Skeletal muscle tissue (tissue), 3 donors: ENCODE measurements at regions not wholly inside any gene's neighbourhood (a gene's known extent, or its start where the extent isn't known, plus 50 kb on each side); places are given as distances from the start of the nearest gene placed in this dataset.

Experiments
- H3K27ac ChIP-seq: one replicate; pipeline ENCODE4 v1.7.0; 2013; ENCODE audit warnings: mild to moderate bottlenecking, low read depth, low read length, inconsistent platforms
- H3K27me3 ChIP-seq, 3 donors: one replicate each; pipeline ENCODE4 v1.7.0; 2013; ENCODE audit warnings: low read length in 3 of 3; ENCODE audit not compliant: control insufficient read depth in 3 of 3, insufficient read depth in 3 of 3
- H3K36me3 ChIP-seq, 3 donors: one replicate each; pipeline ENCODE4 v1.7.0; 2013; ENCODE audit warnings: low read length in 3 of 3; ENCODE audit not compliant: control insufficient read depth in 3 of 3, insufficient read depth in 3 of 3
- H3K4me1 ChIP-seq, 3 donors: one replicate each; pipeline ENCODE4 v1.7.0; 2013; ENCODE audit warnings: low read length in 3 of 3, mild to moderate bottlenecking in 3 of 3; ENCODE audit not compliant: control insufficient read depth in 3 of 3, insufficient read depth in 3 of 3
- H3K4me3 ChIP-seq, 3 donors: one replicate each; pipeline ENCODE4 v1.7.0; 2013; ENCODE audit warnings: low read length in 3 of 3
- H3K9ac ChIP-seq, 3 donors: one replicate each; pipeline ENCODE4 v1.7.0; 2013; ENCODE audit warnings: low read length in 3 of 3, mild to moderate bottlenecking in 3 of 3, moderate library complexity in 2 of 3, low read depth in 1 of 3
- H3K9me3 ChIP-seq, 3 donors: one replicate each; pipeline ENCODE4 v1.7.0; 2013; ENCODE audit warnings: low read length in 3 of 3; ENCODE audit not compliant: control insufficient read depth in 3 of 3
- donor health status: Osteomylitis.

GRCh38 chr15:79172801-79173460 is 82.4 kb upstream of the RASGRF1 start:
- H3K36me3 ChIP-seq, result no peaks in the 10 kb centered on the region
- peaks cover 8 to 29% (median 22%) of the 10 kb centered on the region in 3 donors for H3K4me1 ChIP-seq
- H3K4me3 ChIP-seq, result no peak overlapping the region
- H3K9ac ChIP-seq, result no peak overlapping the region
- no peak overlapping the region for H3K27ac ChIP-seq
- H3K27me3 ChIP-seq, result peaks cover 0 to 21% (median 11%) of the 10 kb centered on the region in 3 donors
- H3K9me3 ChIP-seq, result no peaks in the 10 kb centered on the region

- Histone ChIP-seq H3K4me3 (no peak overlapping the region), H3K27me3 (peaks cover 0 to 21% (median 11%) of the 10 kb centered on the region in 3 donors), H3K4me1 (peaks cover 8 to 29% (median 22%) of the 10 kb centered on the region in 3 donors), H3K9ac (no peak overlapping the region), H3K36me3 (no peaks in the 10 kb centered on the region), H3K27ac (no peak overlapping the region), H3K9me3 (no peaks in the 10 kb centered on the region)
Measured at GRCh38 chr15:79172032-79172481, 81.5 kb upstream of the RASGRF1 start.

- Histone ChIP-seq H3K27ac (no peak overlapping the region), H3K9ac (no peak overlapping the region), H3K4me3 (no peak overlapping the region), H3K36me3 (no peaks in the 10 kb centered on the region), H3K4me1 (peaks cover 8 to 29% (median 22%) of the 10 kb centered on the region in 3 donors), H3K27me3 (peaks cover 0 to 23% (median 11%) of the 10 kb centered on the region in 3 donors), H3K9me3 (no peaks in the 10 kb centered on the region)
Measured at GRCh38 chr15:79171320-79172031, 80.9 kb upstream of the RASGRF1 start.

GRCh38 chr15:79170256-79170664 is 79.7 kb upstream of the RASGRF1 start:
- H3K9me3 ChIP-seq, result no peaks in the 10 kb centered on the region
- peaks cover 0 to 20% (median 11%) of the 10 kb centered on the region in 3 donors for H3K27me3 ChIP-seq
- no peak overlapping the region for H3K27ac ChIP-seq
- H3K4me1 ChIP-seq, result peaks cover 8 to 29% (median 22%) of the 10 kb centered on the region in 3 donors
- no peak overlapping the region for H3K9ac ChIP-seq
- H3K36me3 ChIP-seq, result no peaks in the 10 kb centered on the region
- peak overlapping the region in 1 of 3 donors; percentile 31 for H3K4me3 ChIP-seq

GRCh38 chr15:79169526-79170133 is 79.0 kb upstream of the RASGRF1 start:
- H3K9ac ChIP-seq, result no peak overlapping the region
- no peak overlapping the region for H3K27ac ChIP-seq
- no peaks in the 10 kb centered on the region for H3K36me3 ChIP-seq
- H3K4me1 ChIP-seq, result peaks cover 8 to 29% (median 22%) of the 10 kb centered on the region in 3 donors
- H3K9me3 ChIP-seq, result no peaks in the 10 kb centered on the region
- no peak overlapping the region for H3K4me3 ChIP-seq
- H3K27me3 ChIP-seq, result peaks cover 0 to 17% (median 7%) of the 10 kb centered on the region in 3 donors

GRCh38 chr15:79168922-79169456 is 78.4 kb upstream of the RASGRF1 start:
- Histone ChIP-seq H3K27me3 (peaks cover 0 to 15% (median 6%) of the 10 kb centered on the region in 3 donors), H3K9ac (no peak overlapping the region), H3K27ac (no peak overlapping the region), H3K36me3 (no peaks in the 10 kb centered on the region), H3K4me3 (no peak overlapping the region), H3K4me1 (peaks cover 8 to 29% (median 22%) of the 10 kb centered on the region in 3 donors), H3K9me3 (no peaks in the 10 kb centered on the region)

GRCh38 chr15:79167776-79168175 is 77.2 kb upstream of the RASGRF1 start:
- no peaks in the 10 kb centered on the region for H3K36me3 ChIP-seq
- peaks cover 8 to 23% (median 22%) of the 10 kb centered on the region in 3 donors for H3K4me1 ChIP-seq
- no peaks in the 10 kb centered on the region for H3K9me3 ChIP-seq
- H3K27me3 ChIP-seq, result peaks cover 0 to 8% (median 4%) of the 10 kb centered on the region in 3 donors
- H3K4me3 ChIP-seq, result no peak overlapping the region
- H3K9ac ChIP-seq, result no peak overlapping the region
- H3K27ac ChIP-seq, result no peak overlapping the region

GRCh38 chr15:79166311-79166955 is 75.9 kb upstream of the RASGRF1 start:
- H3K4me3 ChIP-seq, result no peak overlapping the region

GRCh38 chr15:79164465-79164864 is 73.9 kb upstream of the RASGRF1 start:
- Histone ChIP-seq H3K9me3 (no peaks in the 10 kb centered on the region), H3K9ac (no peak overlapping the region), H3K4me1 (peaks cover 0 to 5% (median 3%) of the 10 kb centered on the region in 3 donors), H3K27me3 (peaks cover 0 to 3% (median 0%) of the 10 kb centered on the region in 3 donors), H3K4me3 (no peak overlapping the region), H3K36me3 (no peaks in the 10 kb centered on the region), H3K27ac (no peak overlapping the region)

More at GRCh38 chr15:79166311-79166955, 75.9 kb upstream of the RASGRF1 start:
- Histone ChIP-seq H3K27me3 (peaks cover 0 to 3% (median 3%) of the 10 kb centered on the region in 3 donors), H3K9ac (no peak overlapping the region), H3K4me1 (peaks cover 8 to 15% (median 14%) of the 10 kb centered on the region in 3 donors), H3K36me3 (no peaks in the 10 kb centered on the region), H3K9me3 (no peaks in the 10 kb centered on the region), H3K27ac (no peak overlapping the region)
